K562 (cell line): ENCODE measurements at regions not wholly inside any gene's neighbourhood (a gene's known extent, or its start where the extent isn't known, plus 50 kb on each side); places are given as distances from the start of the nearest gene placed in this dataset.

Experiments used
- HMG20B ChIP-seq: fragments of 250-450 bp; sonication (Bioruptor Pico); IDR thresholded peaks from 2 replicates; pipeline ENCODE4 v1.5.0; 2021; ENCODE audit warnings: mild to moderate bottlenecking
- KDM5B ChIP-seq: fragments of 200-600 bp; sonication (generic); IDR thresholded peaks from 2 replicates; pipeline ENCODE4 v1.6.1; 2012; ENCODE audit warnings: low read depth, mild to moderate bottlenecking, moderate library complexity, low read length, control low read depth, inconsistent platforms; ENCODE audit not compliant: insufficient replicate concordance
- ZNF318 ChIP-seq, 2 experiments: fragments of 450-650 bp; IDR thresholded peaks; 2 replicates each; pipeline ENCODE4 v1.6.1; 2016; ENCODE audit warnings: mild to moderate bottlenecking in 2 of 2, borderline replicate concordance in 1 of 2, low read depth in 1 of 2, moderate library complexity in 1 of 2

- no peak for TF ChIP-seq ZNF318 (IDR thresholded peaks at IDR 0.05; ENCODE audit: borderline replicate concordance in 1 of 2, low read depth in 1 of 2)
- no peak for TF ChIP-seq HMG20B (CRISPR knock-in tag)
- no peak for TF ChIP-seq KDM5B
Observed at GRCh38 chr5:4097199-4097598, 501.6 kb downstream of the IRX1 start (continued).
